ENCODE measurements at regions not wholly inside any gene's neighbourhood (a gene's known extent, or its start where the extent isn't known, plus 50 kb on each side); places are given as distances from the start of the nearest gene placed in this dataset.

- peaks cover 2% of the 10 kb centered on the region for H3K9me3 Mint-ChIP-seq (ENCODE audit: low read depth, unreplicated experiment)
- no TSS peak for BruUV-seq (replicated peaks)
These were observed 297.7 kb downstream of the UQCRFS1 start for GRCh38 chr19:28915202-28915601.

GRCh38 chr19:28914173-28914572, 298.8 kb downstream of the UQCRFS1 start:
- peaks cover 2% of the 10 kb centered on the region for H3K9me3 Mint-ChIP-seq (ENCODE audit: low read depth, unreplicated experiment)
- H3K27me3 Mint-ChIP-seq (ENCODE audit: unreplicated experiment), result no peaks in the 10 kb centered on the region
- H3K4me1 Mint-ChIP-seq (ENCODE audit: low read depth, unreplicated experiment), result no peaks in the 10 kb centered on the region
- H3K27ac Mint-ChIP-seq (ENCODE audit: unreplicated experiment), result no peak overlapping the region
- BruUV-seq (replicated peaks), result no TSS peak
- CTCF ChIA-PET, result no interaction called here
- H3K4me3 Mint-ChIP-seq (ENCODE audit: low read depth, unreplicated experiment), result no peak overlapping the region
- DNase-seq, result no peak
- intact Hi-C loops (cut with micrococcal nuclease; ENCODE audit: unreplicated experiment), result no loop called here
- no peaks in the 10 kb centered on the region for H3K36me3 Mint-ChIP-seq (ENCODE audit: insufficient read depth, unreplicated experiment)
- TF ChIP-seq CTCF (IDR thresholded peaks at IDR 0.05; ENCODE audit: unreplicated experiment), result no peak

More at GRCh38 chr19:28915202-28915601, 297.7 kb downstream of the UQCRFS1 start:
- no peak overlapping the region for H3K4me3 Mint-ChIP-seq (ENCODE audit: low read depth, unreplicated experiment)
- no peaks in the 10 kb centered on the region for H3K4me1 Mint-ChIP-seq (ENCODE audit: low read depth, unreplicated experiment)
- no peaks in the 10 kb centered on the region for H3K36me3 Mint-ChIP-seq (ENCODE audit: insufficient read depth, unreplicated experiment)
- H3K27me3 Mint-ChIP-seq (ENCODE audit: unreplicated experiment), result no peaks in the 10 kb centered on the region
- no peak overlapping the region for H3K27ac Mint-ChIP-seq (ENCODE audit: unreplicated experiment)
- TF ChIP-seq CTCF (IDR thresholded peaks at IDR 0.05; ENCODE audit: unreplicated experiment), result no peak
- intact Hi-C loops (cut with micrococcal nuclease; ENCODE audit: unreplicated experiment), result no loop called here
- DNase-seq, result no peak
- CTCF ChIA-PET, result no interaction called here

GRCh38 chr19:28913626-28914025, 299.3 kb downstream of the UQCRFS1 start:
- Mint-ChIP-seq H3K4me1 (ENCODE audit: low read depth, unreplicated experiment) (no peaks in the 10 kb centered on the region), H3K36me3 (ENCODE audit: insufficient read depth, unreplicated experiment) (no peaks in the 10 kb centered on the region), H3K9me3 (ENCODE audit: low read depth, unreplicated experiment) (peaks cover 2% of the 10 kb centered on the region), H3K27ac (ENCODE audit: unreplicated experiment) (no peak overlapping the region), H3K27me3 (ENCODE audit: unreplicated experiment) (no peaks in the 10 kb centered on the region), H3K4me3 (ENCODE audit: low read depth, unreplicated experiment) (no peak overlapping the region)
- BruUV-seq (replicated peaks), result no TSS peak
- intact Hi-C loops (cut with micrococcal nuclease; ENCODE audit: unreplicated experiment), result no loop called here
- no peak for DNase-seq
- CTCF ChIA-PET, result no interaction called here
- no peak for TF ChIP-seq CTCF (IDR thresholded peaks at IDR 0.05; ENCODE audit: unreplicated experiment)

- TF ChIP-seq CTCF (IDR thresholded peaks at IDR 0.05; ENCODE audit: unreplicated experiment), result no peak
- CTCF ChIA-PET, result no interaction called here
- intact Hi-C loops (cut with micrococcal nuclease; ENCODE audit: unreplicated experiment), result no loop called here
- Mint-ChIP-seq H3K4me1 (ENCODE audit: low read depth, unreplicated experiment) (no peaks in the 10 kb centered on the region), H3K27ac (ENCODE audit: unreplicated experiment) (no peak overlapping the region), H3K36me3 (ENCODE audit: insufficient read depth, unreplicated experiment) (no peaks in the 10 kb centered on the region), H3K4me3 (ENCODE audit: low read depth, unreplicated experiment) (no peak overlapping the region), H3K9me3 (ENCODE audit: low read depth, unreplicated experiment) (peaks cover 2% of the 10 kb centered on the region), H3K27me3 (ENCODE audit: unreplicated experiment) (no peaks in the 10 kb centered on the region)
- DNase-seq, result no peak
- no TSS peak for BruUV-seq (replicated peaks)
These were observed 304.0 kb downstream of the UQCRFS1 start for GRCh38 chr19:28908941-28909340.

- no peak for TF ChIP-seq CTCF (IDR thresholded peaks at IDR 0.05; ENCODE audit: unreplicated experiment)
- BruUV-seq (replicated peaks), result no TSS peak
- Mint-ChIP-seq H3K27ac (ENCODE audit: unreplicated experiment) (no peak overlapping the region), H3K4me1 (ENCODE audit: low read depth, unreplicated experiment) (no peaks in the 10 kb centered on the region), H3K36me3 (ENCODE audit: insufficient read depth, unreplicated experiment) (no peaks in the 10 kb centered on the region), H3K4me3 (ENCODE audit: low read depth, unreplicated experiment) (no peak overlapping the region), H3K9me3 (ENCODE audit: low read depth, unreplicated experiment) (peaks cover 2% of the 10 kb centered on the region), H3K27me3 (ENCODE audit: unreplicated experiment) (no peaks in the 10 kb centered on the region)
- intact Hi-C loops (cut with micrococcal nuclease; ENCODE audit: unreplicated experiment), result no loop called here
- DNase-seq, result no peak
- CTCF ChIA-PET, result no interaction called here
These were observed 305.4 kb downstream of the UQCRFS1 start for GRCh38 chr19:28907534-28907933.

Measured in Calu3 (cell line).